Suprapubic skin (tissue), 4 donors: ENCODE measurements at regions not wholly inside any gene's neighbourhood (a gene's known extent, or its start where the extent isn't known, plus 50 kb on each side); places are given as distances from the start of the nearest gene placed in this dataset.

Experiments
- CTCF ChIP-seq, 2 donors: fragments of 200-600 bp in 1 of 2; fragments of 450-650 bp in 1 of 2; sonication (generic) in 1 of 2; IDR thresholded peaks; one replicate each; pipeline ENCODE4 v1.5.1; 2016 to 2019; ENCODE audit warnings: antibody characterized with exemption in 2 of 2, mild to moderate bottlenecking in 1 of 2, moderate library complexity in 1 of 2
- EP300 ChIP-seq: sonication (generic); formaldehyde crosslinking; IDR thresholded peaks from one replicate; pipeline ENCODE4 v1.6.1; 2017; ENCODE audit warnings: antibody characterized with exemption
- POLR2A ChIP-seq, 2 donors: fragments of 450-650 bp; IDR thresholded peaks; one replicate each; pipeline ENCODE4 v1.6.1; 2017; ENCODE audit warnings: antibody characterized with exemption in 2 of 2, mild to moderate bottlenecking in 2 of 2, moderate library complexity in 2 of 2
- POLR2AphosphoS5 ChIP-seq, 3 donors: sonication (generic); formaldehyde crosslinking; IDR thresholded peaks; one replicate each; pipeline ENCODE4 v1.6.1; 2017; ENCODE audit warnings: antibody characterized with exemption in 3 of 3

GRCh38 chr2:120477831-120478481 is 132.0 kb downstream of the INHBB start:
- TF ChIP-seq POLR2A (IDR thresholded peaks at IDR 0.05) (no peak), CTCF (IDR thresholded peaks at IDR 0.05) (no peak), POLR2AphosphoS5 (IDR thresholded peaks at IDR 0.05) (no peak), EP300 (no peak)
